ENCODE measurements at regions not wholly inside any gene's neighbourhood (a gene's known extent, or its start where the extent isn't known, plus 50 kb on each side); places are given as distances from the start of the nearest gene placed in this dataset.

- TF ChIP-seq CTCF (IDR thresholded peaks at IDR 0.05; ENCODE audit: low read length) (no peak), EZH2 (IDR thresholded peaks at IDR 0.05; ENCODE audit: borderline replicate concordance, low read length) (no peak)
These were observed 370.3 kb upstream of the CELF2 start for GRCh38 chr10:10647331-10647730.
